NT2/D1 (cell line): ENCODE measurements at regions not wholly inside any gene's neighbourhood (a gene's known extent, or its start where the extent isn't known, plus 50 kb on each side); places are given as distances from the start of the nearest gene placed in this dataset.
"Not testable (repeated sequence)": the region's sequence is repeated elsewhere in the genome, so short reads cannot be mapped to it uniquely, and the experiment has no call there.

ENCODE experiments used
- DNase-seq: peaks from one replicate; pipeline ENCODE4 v3.0.0-alpha.2; 2011; ENCODE audit warnings: low read depth, low spot score
- H3K27me3 ChIP-seq: 2 replicates; pipeline ENCODE4 v1.6.0; 2011; ENCODE audit warnings: mild to moderate bottlenecking; ENCODE audit not compliant: insufficient read length, insufficient read depth
- H3K36me3 ChIP-seq: 2 replicates; pipeline ENCODE4 v1.6.1; 2011; ENCODE audit warnings: mild to moderate bottlenecking, low read length, mixed read lengths; ENCODE audit not compliant: insufficient read depth, insufficient read length
- H3K4me1 ChIP-seq: 2 replicates; pipeline ENCODE4 v1.5.1; 2011; ENCODE audit not compliant: insufficient read depth, insufficient read length
- H3K4me3 ChIP-seq: 2 replicates; pipeline ENCODE4 v1.5.1; 2011; ENCODE audit warnings: low read depth; ENCODE audit not compliant: insufficient read length
- H3K9ac ChIP-seq: 2 replicates; pipeline ENCODE4 v1.6.0; 2011; ENCODE audit warnings: low read depth; ENCODE audit not compliant: insufficient read length
- H3K9me3 ChIP-seq: 2 replicates; pipeline ENCODE4 v1.5.1; 2011; ENCODE audit warnings: mild to moderate bottlenecking, low read length; ENCODE audit not compliant: insufficient read depth
- SUZ12 ChIP-seq: IDR thresholded peaks from 2 replicates; pipeline ENCODE4 v1.6.1; 2011; ENCODE audit not compliant: insufficient read length, insufficient read depth; ENCODE audit errors: extremely low read depth
- YY1 ChIP-seq: IDR thresholded peaks from 2 replicates; pipeline ENCODE4 v1.6.1; 2011; ENCODE audit not compliant: insufficient read length, insufficient read depth
- ZNF274 ChIP-seq: IDR thresholded peaks from 2 replicates; pipeline ENCODE4 v1.6.1; 2011; ENCODE audit warnings: mild to moderate bottlenecking, low read depth, low read length

GRCh38 chr13:61277088-61277487 is 138.6 kb downstream of the PCDH20 start:
- no peak for TF ChIP-seq YY1
- no peak for TF ChIP-seq SUZ12
- no peak for TF ChIP-seq ZNF274
- Histone ChIP-seq H3K4me3 (no peak overlapping the region), H3K9me3 (no peaks in the 10 kb centered on the region), H3K4me1 (no peaks in the 10 kb centered on the region), H3K9ac (no peak overlapping the region), H3K36me3 (no peaks in the 10 kb centered on the region), H3K27me3 (no peaks in the 10 kb centered on the region)
- DNase-seq, result no peak

DNA sequence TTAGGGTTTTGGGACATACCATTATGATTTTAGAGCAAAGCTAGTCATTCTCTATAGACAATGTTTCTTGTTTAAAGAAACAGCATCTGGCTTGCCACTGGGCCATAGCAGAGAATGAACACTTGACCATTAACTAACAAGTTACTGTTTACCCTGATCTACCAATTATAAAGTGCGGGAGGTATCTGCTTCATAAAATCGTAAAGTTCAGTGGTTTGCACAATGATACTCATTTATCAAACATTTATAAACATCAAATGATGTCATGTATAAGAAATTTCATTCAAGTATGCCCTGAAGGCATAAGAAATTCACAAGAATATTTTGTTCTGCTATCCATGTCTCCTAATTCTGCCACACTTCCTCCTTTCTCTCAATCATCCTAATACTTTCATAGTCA is 139.2 kb downstream of the PCDH20 start:
- H3K4me1 ChIP-seq, result no peaks in the 10 kb centered on the region
- H3K36me3 ChIP-seq, result no peaks in the 10 kb centered on the region
- no peak overlapping the region for H3K4me3 ChIP-seq
- TF ChIP-seq ZNF274 (no peak), YY1 (no peak), SUZ12 (no peak)
- no peak overlapping the region for H3K9ac ChIP-seq
- H3K27me3 ChIP-seq, result no peaks in the 10 kb centered on the region
- no peak for DNase-seq
- no peaks in the 10 kb centered on the region for H3K9me3 ChIP-seq

DNA sequence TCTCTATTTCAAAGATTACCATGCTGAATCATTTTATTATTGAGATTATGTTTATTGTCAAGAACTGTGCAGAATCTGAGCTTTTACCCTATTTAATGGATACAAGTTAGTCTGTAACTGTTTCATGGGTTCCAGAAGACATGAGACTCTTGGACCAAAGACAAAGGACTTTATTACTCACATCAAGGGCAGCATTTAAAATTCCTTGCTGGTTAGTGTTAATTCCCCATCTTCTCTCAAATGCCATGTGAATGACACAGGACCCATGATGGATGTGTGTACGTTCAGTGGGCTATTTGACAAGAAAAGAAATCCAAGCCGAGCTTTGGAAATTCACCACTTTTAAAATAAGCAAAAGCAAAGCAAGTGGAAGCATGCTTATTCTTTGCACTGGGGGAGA is 139.9 kb downstream of the PCDH20 start:
- Histone ChIP-seq H3K4me3 (no peak overlapping the region), H3K27me3 (no peaks in the 10 kb centered on the region), H3K36me3 (no peaks in the 10 kb centered on the region), H3K9ac (no peak overlapping the region), H3K4me1 (no peaks in the 10 kb centered on the region), H3K9me3 (no peaks in the 10 kb centered on the region)
- no peak for DNase-seq
- TF ChIP-seq YY1 (no peak), ZNF274 (no peak), SUZ12 (no peak)

GRCh38 chr13:61275251-61275650 is 140.4 kb downstream of the PCDH20 start:
- Histone ChIP-seq H3K9ac (no peak overlapping the region), H3K27me3 (no peaks in the 10 kb centered on the region), H3K36me3 (no peaks in the 10 kb centered on the region), H3K9me3 (no peaks in the 10 kb centered on the region), H3K4me1 (no peaks in the 10 kb centered on the region), H3K4me3 (no peak overlapping the region)
- DNase-seq, result no peak
- TF ChIP-seq YY1, result no peak
- TF ChIP-seq ZNF274, result no peak
- TF ChIP-seq SUZ12, result no peak

DNA sequence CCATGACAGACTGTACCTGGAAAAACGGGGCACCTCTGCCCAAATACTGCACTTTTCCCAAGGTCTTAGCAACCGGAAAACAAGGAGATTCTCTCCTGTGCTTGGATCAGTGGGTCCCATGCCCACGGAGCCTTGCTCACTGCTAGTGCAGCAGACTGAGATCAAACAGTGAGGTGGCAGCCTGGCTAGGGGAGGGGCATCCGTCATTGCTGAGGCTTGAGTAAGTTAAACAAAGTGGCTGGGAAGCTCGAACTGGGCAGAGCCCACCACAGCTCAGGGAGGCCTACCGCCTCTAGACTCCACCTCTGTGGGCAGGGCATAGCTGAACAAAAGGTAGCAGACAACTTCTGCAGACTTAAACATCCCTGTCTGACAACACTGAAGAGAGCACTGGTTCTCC is 148.8 kb downstream of the PCDH20 start:
- not testable (repeated sequence) for H3K4me3 ChIP-seq, DNase-seq, H3K9me3 ChIP-seq, H3K4me1 ChIP-seq, H3K36me3 ChIP-seq, H3K9ac ChIP-seq, H3K27me3 ChIP-seq

- no peaks in the 10 kb centered on the region for H3K36me3 ChIP-seq
- no peaks in the 10 kb centered on the region for H3K27me3 ChIP-seq
- H3K4me1 ChIP-seq, result no peaks in the 10 kb centered on the region
- DNase-seq, result no peak
- TF ChIP-seq YY1 (no peak), ZNF274 (no peak), SUZ12 (no peak)
- H3K9ac ChIP-seq, result no peak overlapping the region
- no peaks in the 10 kb centered on the region for H3K9me3 ChIP-seq
- H3K4me3 ChIP-seq, result no peak overlapping the region
Measured at GRCh38 chr13:61261746-61262472, 153.7 kb downstream of the PCDH20 start.

DNA sequence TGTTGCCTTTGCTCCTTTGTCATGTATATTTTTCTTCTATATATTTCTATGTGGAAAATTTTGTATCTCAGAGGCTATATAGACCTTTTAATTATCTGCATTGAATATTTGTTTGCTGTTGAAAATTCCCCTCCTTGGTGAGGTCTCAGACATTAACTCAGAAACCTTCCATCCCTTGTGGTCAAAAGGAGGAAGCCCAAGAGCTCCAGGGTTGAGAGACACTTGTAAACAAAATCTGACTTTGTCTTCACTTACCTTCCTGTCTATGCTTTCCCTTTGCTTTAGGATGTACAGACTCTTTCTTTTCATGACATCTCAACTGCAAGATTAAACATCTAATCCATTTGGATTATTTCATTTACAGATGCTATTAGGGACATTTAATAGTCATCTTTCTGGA is 157.5 kb downstream of the PCDH20 start:
- TF ChIP-seq ZNF274, result no peak
- no peak for TF ChIP-seq SUZ12
- no peak for TF ChIP-seq YY1
- H3K9me3 ChIP-seq, result no peaks in the 10 kb centered on the region
- no peak overlapping the region for H3K9ac ChIP-seq
- H3K27me3 ChIP-seq, result no peaks in the 10 kb centered on the region
- DNase-seq, result no peak
- H3K4me3 ChIP-seq, result no peak overlapping the region
- no peaks in the 10 kb centered on the region for H3K4me1 ChIP-seq
- no peaks in the 10 kb centered on the region for H3K36me3 ChIP-seq
